GM03348 (cell line): ENCODE measurements at regions not wholly inside any gene's neighbourhood (a gene's known extent, or its start where the extent isn't known, plus 50 kb on each side); places are given as distances from the start of the nearest gene placed in this dataset.

Experiments used
- DNase-seq: peaks from one replicate; pipeline ENCODE4 v3.0.0; 2012; ENCODE audit warnings: low spot score

GRCh38 chr15:36265422-36265821 lies 314.0 kb upstream of the CDIN1 start:
- DNase-seq: no peak

GRCh38 chr15:36271048-36271447 lies 308.4 kb upstream of the CDIN1 start:
- no peak for DNase-seq

DNA sequence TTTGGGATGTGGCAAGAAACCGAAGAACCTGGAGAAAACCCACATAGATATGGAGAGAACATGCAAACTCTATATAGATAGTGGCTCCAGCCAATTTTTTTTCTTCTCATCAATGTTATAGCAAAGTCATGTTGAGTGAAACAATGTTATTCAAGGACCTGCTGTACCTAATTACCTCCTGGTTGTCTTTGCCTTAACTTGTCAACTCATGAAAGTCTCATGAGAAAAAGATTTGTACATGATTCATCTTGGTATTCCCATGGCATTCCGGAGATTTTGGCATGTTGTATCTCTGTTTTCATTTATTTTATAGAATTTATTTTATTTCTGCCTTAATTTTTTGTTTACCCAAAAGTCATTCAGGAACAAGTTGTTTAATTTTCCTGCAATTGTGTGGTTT lies 303.8 kb upstream of the CDIN1 start:
- DNase-seq: no peak

- no peak for DNase-seq
These were observed 301.2 kb upstream of the CDIN1 start for GRCh38 chr15:36278219-36278618.

DNA sequence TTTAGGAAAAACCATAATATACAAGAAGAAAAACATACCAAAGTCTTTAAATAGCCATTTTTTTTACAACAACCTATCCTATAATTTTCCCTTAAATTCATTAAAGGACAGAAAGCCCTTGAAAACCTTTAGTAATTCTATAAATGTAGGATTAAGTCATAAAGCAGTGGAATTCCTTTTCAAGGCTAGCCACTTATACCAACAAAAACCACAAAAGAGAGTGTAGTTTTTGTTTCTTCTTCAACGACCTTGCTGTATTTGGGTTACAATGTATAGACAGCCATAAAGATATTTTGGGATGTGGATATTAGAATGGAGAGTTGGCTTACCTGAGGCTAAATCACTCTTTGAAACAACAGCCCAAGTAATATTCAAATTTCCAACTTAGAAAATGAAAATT lies 296.6 kb upstream of the CDIN1 start:
- no peak for DNase-seq

GRCh38 chr15:36284911-36285310 lies 294.5 kb upstream of the CDIN1 start:
- peak; percentile 10 for DNase-seq

GRCh38 chr15:36291501-36291900 lies 287.9 kb upstream of the CDIN1 start:
- no peak for DNase-seq

DNA sequence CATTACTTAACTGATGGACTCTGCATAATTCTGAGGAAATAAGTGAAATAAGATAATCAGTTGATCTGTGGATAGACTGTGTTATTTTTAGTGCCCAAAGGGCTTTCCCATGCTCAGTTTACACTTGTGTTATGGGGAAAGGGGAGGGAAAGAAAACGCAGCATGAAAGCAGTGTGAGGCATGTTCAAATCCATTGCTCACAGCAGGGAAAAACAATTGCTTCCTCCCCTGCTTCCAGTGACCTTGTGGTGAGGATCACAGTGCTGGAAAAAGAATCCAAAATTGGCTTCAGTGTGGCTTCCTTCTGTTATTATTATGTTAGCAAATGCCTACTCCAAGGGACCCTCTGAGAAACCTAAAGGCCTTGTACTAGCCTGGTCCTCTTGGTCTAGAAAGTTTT lies 285.1 kb upstream of the CDIN1 start:
- no peak for DNase-seq

DNA sequence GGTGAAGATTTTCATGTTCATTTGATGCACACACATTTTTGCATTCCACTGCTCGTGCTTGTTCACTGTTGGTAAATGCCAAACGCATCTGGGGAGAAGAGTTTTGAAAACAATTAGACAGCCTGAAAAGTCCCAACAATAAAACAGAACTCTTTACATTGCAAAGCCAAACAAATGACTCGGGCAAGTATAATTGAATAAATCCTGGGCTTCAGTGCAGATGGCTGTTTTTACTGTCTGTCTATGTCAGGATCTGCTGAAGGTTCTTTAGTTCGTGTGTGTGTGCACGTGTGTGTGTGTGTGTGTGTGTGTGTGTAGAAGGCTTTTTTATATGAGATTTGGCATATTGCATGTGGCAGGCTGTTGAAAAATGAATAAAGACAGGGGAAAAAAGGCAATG lies 277.5 kb upstream of the CDIN1 start:
- DNase-seq: no peak

- no peak for DNase-seq
These were observed 266.4 kb upstream of the CDIN1 start for GRCh38 chr15:36313021-36313420.

DNA sequence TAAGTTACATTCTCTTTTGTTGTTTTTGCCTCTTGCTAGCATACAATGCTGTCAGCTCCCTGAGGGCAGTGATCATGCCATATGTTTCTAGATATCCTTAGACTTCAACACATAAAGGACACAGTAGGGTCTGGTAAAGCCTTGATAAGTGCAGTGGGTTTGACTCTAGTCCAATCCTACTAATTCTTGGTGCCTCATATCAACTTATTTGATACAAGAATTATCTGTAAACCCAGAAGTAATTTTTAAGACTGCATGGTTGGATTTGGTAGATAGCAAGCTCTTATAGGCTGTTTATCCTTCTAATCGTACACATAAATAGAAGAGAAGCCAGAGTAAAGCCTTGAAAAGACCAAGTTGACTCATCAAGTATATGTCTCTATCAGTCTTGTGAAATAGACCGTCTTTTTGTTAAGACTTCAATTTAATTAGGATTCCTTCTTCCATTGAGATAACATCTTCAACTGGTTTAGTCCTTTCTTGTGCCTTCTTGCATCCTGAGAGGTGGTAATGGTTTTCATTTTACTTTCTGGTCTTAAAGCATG lies 265.6 kb upstream of the CDIN1 start:
- DNase-seq: no peak

- DNase-seq: no peak
These were observed 263.8 kb upstream of the CDIN1 start for GRCh38 chr15:36315649-36316048.

DNA sequence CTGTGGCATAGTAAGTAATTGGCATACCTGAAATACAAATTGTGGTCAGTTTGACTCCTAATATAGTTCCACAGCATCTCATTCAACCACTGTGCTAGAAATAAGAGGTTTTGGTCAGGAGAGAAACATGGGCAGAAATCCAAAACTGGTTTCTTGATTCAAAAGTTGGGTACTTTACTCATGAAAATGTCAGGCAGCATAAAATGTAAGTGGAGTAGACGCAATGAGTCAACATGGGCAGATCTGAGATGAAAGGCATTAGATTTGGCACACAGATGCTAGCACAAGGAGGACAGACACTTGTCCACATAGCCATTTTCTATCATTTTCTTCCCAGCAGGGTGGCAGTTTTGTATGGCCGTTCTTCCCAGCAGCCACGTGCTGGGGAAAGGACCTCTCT lies 255.8 kb upstream of the CDIN1 start:
- DNase-seq: no peak

- no peak for DNase-seq
These were observed 254.2 kb upstream of the CDIN1 start for GRCh38 chr15:36325206-36325605.

- no peak for DNase-seq
These were observed 249.8 kb upstream of the CDIN1 start for GRCh38 chr15:36329592-36329991.

DNA sequence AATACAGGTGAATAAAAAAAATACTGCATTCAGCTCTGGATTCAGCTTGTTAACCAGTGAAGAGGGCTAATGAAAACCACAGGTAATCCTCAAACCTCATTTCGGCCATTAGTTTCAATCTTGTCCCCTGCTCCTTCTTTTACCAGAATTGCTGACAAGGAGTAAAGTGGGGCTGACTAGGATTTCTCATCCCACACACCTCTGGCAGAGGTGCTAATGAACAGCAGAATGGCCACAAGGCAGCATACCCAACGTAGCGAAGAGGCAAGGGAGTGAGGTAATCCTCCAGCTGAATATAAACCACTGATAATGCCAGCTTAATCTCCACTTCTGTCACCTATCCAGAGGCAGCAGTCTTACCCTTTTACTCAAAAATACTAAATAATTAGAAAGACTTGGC lies 248.8 kb upstream of the CDIN1 start:
- no peak for DNase-seq

DNA sequence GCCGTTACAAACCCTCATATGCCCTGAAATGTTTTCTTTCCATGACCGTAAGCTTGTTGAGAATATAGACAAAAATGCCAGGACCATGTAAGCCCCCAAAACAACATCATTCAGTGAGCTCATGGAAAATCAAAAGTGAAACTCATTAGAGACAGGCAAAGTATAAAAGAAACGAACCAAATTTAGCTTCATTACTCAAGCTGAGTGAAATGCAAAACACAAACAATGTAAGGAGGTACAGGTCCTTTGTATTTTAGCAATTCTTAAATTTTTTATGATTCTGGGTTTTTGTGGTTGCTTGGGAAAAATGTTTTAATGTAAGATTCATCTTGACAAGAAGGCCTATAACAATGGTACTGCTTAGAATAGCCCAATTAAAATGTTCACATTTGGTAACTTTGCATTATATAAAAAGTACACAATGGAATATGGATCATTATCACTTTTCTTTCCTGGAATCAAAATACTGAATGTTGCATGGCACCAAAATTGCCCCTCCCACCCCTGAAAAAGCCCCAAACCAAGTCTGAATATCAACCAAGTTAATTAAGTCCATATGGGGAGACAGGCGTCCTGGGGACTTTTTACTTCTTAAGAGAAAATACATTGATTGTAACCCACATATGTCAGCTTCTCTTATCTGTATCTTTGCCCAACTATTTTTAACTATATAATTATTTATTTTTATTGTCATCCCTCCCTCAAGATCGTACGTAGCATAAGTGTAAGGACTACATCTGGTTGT lies 247.7 kb upstream of the CDIN1 start:
- peak; percentile 13 for DNase-seq

DNA sequence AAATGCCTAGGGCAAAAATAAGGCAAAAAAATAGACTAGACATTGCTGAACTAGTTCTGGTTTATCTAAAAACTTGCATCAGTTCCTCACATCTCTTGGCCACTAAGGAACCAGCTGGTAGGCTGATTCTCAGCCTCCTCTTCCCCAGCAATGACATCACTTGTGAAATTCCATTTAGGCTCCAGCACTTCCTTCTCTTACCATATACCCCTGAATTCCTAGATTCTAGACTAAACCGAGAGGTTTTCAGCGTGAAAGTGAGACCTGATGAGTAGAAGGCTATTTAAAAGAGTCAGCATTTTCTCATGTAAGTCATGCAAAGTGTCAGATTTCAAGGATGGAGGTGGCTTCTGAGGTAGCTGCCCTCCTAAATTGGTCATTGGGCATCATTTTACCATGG lies 247.1 kb upstream of the CDIN1 start:
- peak; percentile 30 for DNase-seq

DNA sequence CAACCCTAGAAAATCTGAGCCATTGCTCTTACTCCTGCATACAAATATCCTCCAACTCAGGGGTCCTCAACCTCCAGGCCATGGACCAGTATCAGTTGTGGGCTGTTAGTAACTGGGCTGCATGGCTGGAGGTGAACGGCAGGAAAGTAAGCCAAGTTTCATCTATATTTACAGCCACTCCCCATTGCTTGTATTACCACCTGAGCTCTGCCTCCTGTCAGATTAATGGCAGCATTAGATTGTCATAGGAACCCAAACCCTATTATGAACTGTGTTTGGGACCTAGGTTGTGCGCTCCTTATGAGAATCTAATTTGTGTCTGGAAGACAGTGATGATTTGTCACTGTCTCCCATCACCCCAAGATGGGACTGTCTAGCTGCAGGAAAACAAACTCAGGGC lies 246.5 kb upstream of the CDIN1 start:
- no peak for DNase-seq

- peak; percentile 19 for DNase-seq
These were observed 245.4 kb upstream of the CDIN1 start for GRCh38 chr15:36334059-36334458.

- DNase-seq: no peak
These were observed 244.2 kb upstream of the CDIN1 start for GRCh38 chr15:36335224-36335623.

DNA sequence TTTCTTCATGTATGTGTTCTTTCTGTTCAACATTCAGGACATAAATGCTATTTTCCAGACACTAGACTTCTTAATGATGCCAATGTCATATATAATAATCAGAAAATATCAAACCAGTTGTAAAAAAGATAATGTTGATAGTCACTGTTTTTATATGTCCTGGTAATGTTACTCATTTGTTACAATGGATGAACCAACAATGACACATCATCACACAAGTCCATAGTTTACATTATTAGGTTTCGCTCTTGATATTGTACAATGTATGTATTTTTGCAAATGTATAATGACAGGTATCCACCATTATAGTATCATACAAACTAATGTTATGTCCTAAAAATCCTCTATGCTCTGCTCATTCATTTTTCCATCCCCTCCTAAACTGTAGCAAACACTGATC lies 243.8 kb upstream of the CDIN1 start:
- no peak for DNase-seq

DNA sequence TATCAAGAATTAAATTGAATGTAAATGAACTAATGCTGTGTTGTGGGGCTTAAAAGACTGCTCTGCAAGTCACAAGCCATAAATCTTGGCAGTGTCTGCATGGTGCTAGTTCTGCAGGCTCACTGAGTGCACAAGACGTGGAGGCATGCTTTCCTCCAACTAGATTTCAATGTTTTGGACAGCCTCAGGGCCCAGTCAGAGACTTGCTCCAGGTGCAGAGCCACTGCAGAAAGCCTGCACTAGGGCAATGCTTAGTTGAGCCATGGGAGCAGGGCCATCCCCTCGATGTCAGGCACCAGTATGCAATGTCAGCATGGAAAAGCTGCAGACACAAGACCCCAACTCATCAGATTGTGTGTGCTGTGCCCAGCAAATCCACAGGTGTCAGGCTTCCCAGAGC lies 234.5 kb upstream of the CDIN1 start:
- no peak for DNase-seq

GRCh38 chr15:36347272-36347858 lies 232.1 kb upstream of the CDIN1 start:
- DNase-seq: no peak
